Neural progenitor cell (in vitro differentiated cells): ENCODE measurements at regions not wholly inside any gene's neighbourhood (a gene's known extent, or its start where the extent isn't known, plus 50 kb on each side); places are given as distances from the start of the nearest gene placed in this dataset.

Source experiments
- DNase-seq: peaks from one replicate; pipeline ENCODE4 v3.0.0-alpha.2; 2016; ENCODE audit warnings: low spot score
- H2AFZ ChIP-seq: fragments of 200-600 bp; sonication (generic); replicated peaks from 2 replicates; pipeline ENCODE4 v1.6.1; 2016; ENCODE audit warnings: antibody characterized with exemption
- H3F3A ChIP-seq: fragments of 200-600 bp; sonication (generic); 2 replicates; pipeline ENCODE4 v1.6.1; 2016; ENCODE audit warnings: antibody characterized with exemption, low read depth
- H3K27ac ChIP-seq: fragments of 200-600 bp; sonication (generic); 2 replicates; pipeline ENCODE4 v1.5.1; 2016; ENCODE audit warnings: mild to moderate bottlenecking
- H3K27me3 ChIP-seq: fragments of 200-600 bp; sonication (generic); 2 replicates; pipeline ENCODE4 v1.6.1; 2016; ENCODE audit warnings: mild to moderate bottlenecking, moderate library complexity
- H3K36me3 ChIP-seq: fragments of 200-600 bp; sonication (generic); 2 replicates; pipeline ENCODE4 v1.5.1; 2016
- H3K4me1 ChIP-seq: fragments of 200-600 bp; sonication (generic); 2 replicates; pipeline ENCODE4 v1.6.1; 2016; ENCODE audit warnings: mixed run types
- H3K4me2 ChIP-seq: fragments of 200-600 bp; sonication (generic); 2 replicates; pipeline ENCODE4 v1.6.1; 2016
- H3K4me3 ChIP-seq: fragments of 200-600 bp; sonication (generic); 2 replicates; pipeline ENCODE4 v1.5.1; 2016
- H3K79me2 ChIP-seq: fragments of 200-600 bp; sonication (generic); 2 replicates; pipeline ENCODE4 v1.6.1; 2016; ENCODE audit warnings: low read depth
- H3K9ac ChIP-seq: fragments of 200-600 bp; sonication (generic); 2 replicates; pipeline ENCODE4 v1.6.1; 2016
- H3K9me3 ChIP-seq: fragments of 200-600 bp; sonication (generic); 2 replicates; pipeline ENCODE4 v1.5.1; 2016; ENCODE audit warnings: low read depth
- H4K20me1 ChIP-seq: fragments of 200-600 bp; sonication (generic); 2 replicates; pipeline ENCODE4 v1.6.1; 2016; ENCODE audit warnings: low read depth
- H3K27ac Mint-ChIP-seq: 3 replicates; pipeline ENCODE4 v1.8.0; 2021; ENCODE audit warnings: mixed read lengths
- H3K27me3 Mint-ChIP-seq: 2 replicates; pipeline ENCODE4 v1.8.0; 2022; ENCODE audit warnings: low read depth, mild to moderate bottlenecking, inconsistent platforms, moderate library complexity, mixed read lengths; ENCODE audit not compliant: insufficient read depth
- H3K36me3 Mint-ChIP-seq: 3 replicates; pipeline ENCODE4 v1.8.0; 2021; ENCODE audit warnings: mixed read lengths
- H3K4me1 Mint-ChIP-seq: 3 replicates; pipeline ENCODE4 v1.8.0; 2021; ENCODE audit warnings: mixed read lengths
- H3K4me3 Mint-ChIP-seq: 3 replicates; pipeline ENCODE4 v1.8.0; 2021; ENCODE audit warnings: mild to moderate bottlenecking, moderate library complexity, mixed read lengths
- H3K9me3 Mint-ChIP-seq: 3 replicates; pipeline ENCODE4 v1.8.0; 2020; ENCODE audit warnings: mixed read lengths
- CTCF ChIP-seq: fragments of 200-600 bp; sonication (generic); IDR thresholded peaks from 2 replicates; pipeline ENCODE4 v1.5.1; 2017; ENCODE audit warnings: antibody characterized with exemption, mild to moderate bottlenecking
- EZH2 ChIP-seq: fragments of 200-600 bp; sonication (generic); IDR thresholded peaks from 2 replicates; pipeline ENCODE4 v1.6.1; 2017; ENCODE audit warnings: antibody characterized with exemption, mild to moderate bottlenecking, moderate library complexity
- EZH2phosphoT487 ChIP-seq: fragments of 200-600 bp; sonication (generic); IDR thresholded peaks from 2 replicates; pipeline ENCODE4 v1.6.1; 2017; ENCODE audit warnings: antibody characterized with exemption

- no peak for DNase-seq
- Histone ChIP-seq H4K20me1 (no peaks in the 10 kb centered on the region), H3K4me1 (no peaks in the 10 kb centered on the region), H2AFZ (peak overlapping the region; percentile 26), H3K9me3 (no peaks in the 10 kb centered on the region), H3K27ac (no peak overlapping the region), H3K79me2 (no peaks in the 10 kb centered on the region), H3K4me2 (no peak overlapping the region), H3K36me3 (no peaks in the 10 kb centered on the region), H3K9ac (no peak overlapping the region), H3K27me3 (no peaks in the 10 kb centered on the region), H3K4me3 (no peak overlapping the region), H3F3A (no peaks in the 10 kb centered on the region)
- Mint-ChIP-seq H3K27me3 (no peaks in the 10 kb centered on the region), H3K36me3 (peaks cover 2% of the 10 kb centered on the region), H3K27ac (no peak overlapping the region), H3K9me3 (peaks cover 5% of the 10 kb centered on the region), H3K4me1 (peaks cover 34% of the 10 kb centered on the region), H3K4me3 (no peak overlapping the region)
- TF ChIP-seq EZH2 = no peak
- no peak for TF ChIP-seq EZH2phosphoT487
- TF ChIP-seq CTCF = no peak
Observed at GRCh38 chr4:123941306-123941705, 544.7 kb downstream of the SPRY1 start.

GRCh38 chr4:123943976-123944375 is 547.4 kb downstream of the SPRY1 start:
- H2AFZ ChIP-seq = no peak overlapping the region
- Mint-ChIP-seq H3K27ac (no peak overlapping the region), H3K4me1 (peaks cover 16% of the 10 kb centered on the region), H3K36me3 (peaks cover 2% of the 10 kb centered on the region), H3K4me3 (no peak overlapping the region), H3K27me3 (no peaks in the 10 kb centered on the region), H3K9me3 (peaks cover 5% of the 10 kb centered on the region)
- H3K4me1 ChIP-seq = no peaks in the 10 kb centered on the region
- H3K27ac ChIP-seq = no peak overlapping the region
- H3K79me2 ChIP-seq = no peaks in the 10 kb centered on the region
- no peaks in the 10 kb centered on the region for H3F3A ChIP-seq
- H3K9me3 ChIP-seq = no peaks in the 10 kb centered on the region
- H3K4me3 ChIP-seq = no peak overlapping the region
- H3K4me2 ChIP-seq = no peak overlapping the region
- H3K9ac ChIP-seq = no peak overlapping the region
- DNase-seq = no peak
- TF ChIP-seq EZH2phosphoT487 (no peak), CTCF (no peak), EZH2 (no peak)
- H4K20me1 ChIP-seq = no peaks in the 10 kb centered on the region
- H3K27me3 ChIP-seq = no peaks in the 10 kb centered on the region
- H3K36me3 ChIP-seq = no peaks in the 10 kb centered on the region

GRCh38 chr4:123945301-123945700 is 548.7 kb downstream of the SPRY1 start:
- no peaks in the 10 kb centered on the region for H3F3A ChIP-seq
- peaks cover 8% of the 10 kb centered on the region for H3K4me1 Mint-ChIP-seq
- peaks cover 5% of the 10 kb centered on the region for H3K9me3 Mint-ChIP-seq
- no peaks in the 10 kb centered on the region for H3K4me1 ChIP-seq
- TF ChIP-seq EZH2phosphoT487 = no peak
- no peak for TF ChIP-seq EZH2
- no peak for TF ChIP-seq CTCF
- no peaks in the 10 kb centered on the region for H3K9me3 ChIP-seq
- no peak overlapping the region for H3K27ac Mint-ChIP-seq
- no peak overlapping the region for H3K4me3 Mint-ChIP-seq
- DNase-seq = no peak
- no peaks in the 10 kb centered on the region for H3K36me3 ChIP-seq
- H3K27ac ChIP-seq = no peak overlapping the region
- H4K20me1 ChIP-seq = no peaks in the 10 kb centered on the region
- peaks cover 2% of the 10 kb centered on the region for H3K27me3 Mint-ChIP-seq
- H2AFZ ChIP-seq = no peak overlapping the region
- peaks cover 2% of the 10 kb centered on the region for H3K36me3 Mint-ChIP-seq
- no peaks in the 10 kb centered on the region for H3K27me3 ChIP-seq
- no peak overlapping the region for H3K4me3 ChIP-seq
- no peak overlapping the region for H3K4me2 ChIP-seq
- H3K9ac ChIP-seq = no peak overlapping the region
- H3K79me2 ChIP-seq = no peaks in the 10 kb centered on the region
